ENCODE measurements at regions not wholly inside any gene's neighbourhood (a gene's known extent, or its start where the extent isn't known, plus 50 kb on each side); places are given as distances from the start of the nearest gene placed in this dataset. TPM values are rescaled to one million over a fixed set of nuclear protein-coding genes. Genes with fewer than 3 reads are reported as not detected.

- H4K20me1 ChIP-seq (replicated peaks; ENCODE audit: control insufficient read depth, extremely low read depth, insufficient read depth, low read length) = no peaks in the 10 kb centered on the region
- FAIRE-seq (no peak), DNase-seq (ENCODE audit: low read depth, low spot score) (no peak)
- H3K4me2 ChIP-seq (ENCODE audit: insufficient read depth, low read length) = no peak overlapping the region
- no peaks in the 10 kb centered on the region for H3K9me3 ChIP-seq (replicated peaks; ENCODE audit: control insufficient read depth, insufficient read depth, low read length)
- ChIA-PET POLR2A (no interaction called here), CTCF (interaction anchor here (1.1 to 1.7 kb wide), 2 partner anchors 27 to 96 kb away, joined by 4 to 5 read pairs; no protein-coding TSS in a partner anchor)
- H3K4me1 ChIP-seq (ENCODE audit: control insufficient read depth, extremely low read depth, insufficient read depth, low read length) = no peaks in the 10 kb centered on the region
- TF ChIP-seq GATA2 (IDR thresholded peaks at IDR 0.05; ENCODE audit: insufficient read depth, insufficient read length, low read depth, low read length) (no peak), CTCF (IDR thresholded peaks at IDR 0.05; ENCODE audit: extremely low read depth in 1 of 2, insufficient read depth in 1 of 2, low read depth in 1 of 2, low read length in 2 of 2) (no peak), JUN (IDR thresholded peaks at IDR 0.05; ENCODE audit: borderline replicate concordance, insufficient read depth, insufficient read length, low read depth) (no peak), FOS (IDR thresholded peaks at IDR 0.05; ENCODE audit: borderline replicate concordance, insufficient read depth, low read length) (no peak), EZH2 (IDR thresholded peaks at IDR 0.05; ENCODE audit: borderline replicate concordance, low read depth, low read length, severe bottlenecking) (no peak), POLR2A (IDR thresholded peaks at IDR 0.05; ENCODE audit: low read depth, low read length) (no peak)
- no peaks in the 10 kb centered on the region for H3K27me3 ChIP-seq (ENCODE audit: control insufficient read depth in 2 of 2, insufficient read depth in 2 of 2, low read length in 2 of 2)
- H3K9me1 ChIP-seq (replicated peaks; ENCODE audit: control insufficient read depth, extremely low read depth, insufficient read depth, low read length) = no peaks in the 10 kb centered on the region
- H3K36me3 ChIP-seq (ENCODE audit: control insufficient read depth in 2 of 2, extremely low read depth in 1 of 2, insufficient read depth in 2 of 2, low read length in 2 of 2) = no peaks in the 10 kb centered on the region
- no peak overlapping the region for H2AFZ ChIP-seq (ENCODE audit: low read depth, low read length)
- H3K9ac ChIP-seq (replicated peaks; ENCODE audit: extremely low read depth, insufficient read depth, low read length) = no peak overlapping the region
- H3K4me3 ChIP-seq (replicated peaks in 1 of 3; ENCODE audit: insufficient read depth in 1 of 3, low read depth in 1 of 3, low read length in 3 of 3) = no peak overlapping the region
- H3K27ac ChIP-seq (ENCODE audit: insufficient read depth, low read depth, low read length) = no peak overlapping the region
- H3K79me2 ChIP-seq (ENCODE audit: control insufficient read depth, insufficient read depth, low read length) = no peaks in the 10 kb centered on the region
- BruUV-seq (replicated peaks) = no TSS peak
- dilution Hi-C loops (cut with MboI; ENCODE audit: extremely low pct_ligation_motif_present, low sequenced_read_pairs) = no loop called here
- intact Hi-C loops (cut with micrococcal nuclease) = no loop called here
These were observed 52.1 kb upstream of the ATP11B start for GRCh38 chr3:182741214-182741613.

Small RNA genes in the stretch of these regions (small RNA-seq; reads per million reads assigned to genes)
- gene RN7SKP265 (ENCODE audit: insufficient read depth, insufficient read length, low read depth, low replicate concordance) = not detected
